ENCODE measurements at regions not wholly inside any gene's neighbourhood (a gene's known extent, or its start where the extent isn't known, plus 50 kb on each side); places are given as distances from the start of the nearest gene placed in this dataset.

- no peak overlapping the region for H3K4me3 ChIP-seq
- no peak for TF ChIP-seq CTCF (IDR thresholded peaks at IDR 0.05)
- TF ChIP-seq POLR2AphosphoS5 (IDR thresholded peaks at IDR 0.05): no peak
- no peak for TF ChIP-seq EP300 (IDR thresholded peaks at IDR 0.05)
- TF ChIP-seq POLR2A (IDR thresholded peaks at IDR 0.05): no peak
- DNase-seq (ENCODE audit: low spot score in 2 of 2): no peak
- H3K27me3 ChIP-seq: no peaks in the 10 kb centered on the region
- H3K9me3 ChIP-seq: no peaks in the 10 kb centered on the region
- H3K27ac ChIP-seq: no peak overlapping the region
- 78% methylated on average over 5 of the region's 5 CpGs for WGBS
- H3K4me1 ChIP-seq: peaks cover 21% of the 10 kb centered on the region
- H3K36me3 ChIP-seq: no peaks in the 10 kb centered on the region
Measured at GRCh38 chr15:31234815-31235214, 91.8 kb upstream of the KLF13 start.

GRCh38 chr15:31235311-31236183 is 91.1 kb upstream of the KLF13 start:
- DNase-seq (ENCODE audit: low spot score in 2 of 2): no peak
- Histone ChIP-seq H3K27me3 (no peaks in the 10 kb centered on the region), H3K4me3 (no peak overlapping the region), H3K9me3 (no peaks in the 10 kb centered on the region), H3K4me1 (peaks cover 21% of the 10 kb centered on the region), H3K27ac (peak overlapping the region; percentile 27), H3K36me3 (no peaks in the 10 kb centered on the region)
- no peak for TF ChIP-seq POLR2A (IDR thresholded peaks at IDR 0.05)
- 68% methylated on average over 20 of the region's 20 CpGs for WGBS

- TF ChIP-seq EP300 (IDR thresholded peaks at IDR 0.05) (no peak), POLR2AphosphoS5 (IDR thresholded peaks at IDR 0.05) (peak in 1 of 3 donors; percentile 8), POLR2A (IDR thresholded peaks at IDR 0.05) (no peak), CTCF (IDR thresholded peaks at IDR 0.05) (no peak)
- Histone ChIP-seq H3K4me1 (peaks cover 21% of the 10 kb centered on the region), H3K27me3 (no peaks in the 10 kb centered on the region), H3K4me3 (no peak overlapping the region), H3K36me3 (no peaks in the 10 kb centered on the region), H3K9me3 (no peaks in the 10 kb centered on the region), H3K27ac (peak overlapping the region; percentile 27)
- DNase-seq (ENCODE audit: low spot score in 2 of 2): peak in 1 of 2 donors; percentile 87
- WGBS: 50% methylated on average over 18 of the region's 19 CpGs
Measured at GRCh38 chr15:31236184-31237042, 90.2 kb upstream of the KLF13 start.

GRCh38 chr15:31237043-31237324 is 89.7 kb upstream of the KLF13 start:
- Histone ChIP-seq H3K27me3 (no peaks in the 10 kb centered on the region), H3K4me1 (peaks cover 21% of the 10 kb centered on the region), H3K27ac (peak overlapping the region; percentile 27), H3K36me3 (no peaks in the 10 kb centered on the region), H3K4me3 (no peak overlapping the region), H3K9me3 (no peaks in the 10 kb centered on the region)
- WGBS: 88% methylated on average over 3 of the region's 3 CpGs
- no peak for DNase-seq (ENCODE audit: low spot score in 2 of 2)
- TF ChIP-seq POLR2AphosphoS5 (IDR thresholded peaks at IDR 0.05): no peak
- TF ChIP-seq POLR2A (IDR thresholded peaks at IDR 0.05): no peak
- no peak for TF ChIP-seq EP300 (IDR thresholded peaks at IDR 0.05)
- TF ChIP-seq CTCF (IDR thresholded peaks at IDR 0.05): no peak

GRCh38 chr15:31238906-31239305 is 87.7 kb upstream of the KLF13 start:
- Histone ChIP-seq H3K9me3 (no peaks in the 10 kb centered on the region), H3K36me3 (no peaks in the 10 kb centered on the region), H3K27ac (no peak overlapping the region), H3K4me1 (peaks cover 21% of the 10 kb centered on the region), H3K27me3 (no peaks in the 10 kb centered on the region), H3K4me3 (no peak overlapping the region)
- TF ChIP-seq CTCF (IDR thresholded peaks at IDR 0.05) (no peak), POLR2A (IDR thresholded peaks at IDR 0.05) (no peak), POLR2AphosphoS5 (IDR thresholded peaks at IDR 0.05) (no peak), EP300 (IDR thresholded peaks at IDR 0.05) (no peak)
- no peak for DNase-seq (ENCODE audit: low spot score in 2 of 2)
- 94% methylated on average over 1 of the region's 1 CpG for WGBS

Data from suprapubic skin (tissue), 4 donors.